NCI-H146 treated with DMSO at 0.1 percent for 48 hours (cell line): ENCODE measurements at regions not wholly inside any gene's neighbourhood (a gene's known extent, or its start where the extent isn't known, plus 50 kb on each side); places are given as distances from the start of the nearest gene placed in this dataset.
"Not testable (repeated sequence)": the region's sequence is repeated elsewhere in the genome, so short reads cannot be mapped to it uniquely, and the experiment has no call there.

Experiments
- DNase-seq: peaks from one replicate; lab custom pipeline; 2025; ENCODE audit not compliant: unreplicated experiment; lab: John Stamatoyannopoulos, UW

DNA sequence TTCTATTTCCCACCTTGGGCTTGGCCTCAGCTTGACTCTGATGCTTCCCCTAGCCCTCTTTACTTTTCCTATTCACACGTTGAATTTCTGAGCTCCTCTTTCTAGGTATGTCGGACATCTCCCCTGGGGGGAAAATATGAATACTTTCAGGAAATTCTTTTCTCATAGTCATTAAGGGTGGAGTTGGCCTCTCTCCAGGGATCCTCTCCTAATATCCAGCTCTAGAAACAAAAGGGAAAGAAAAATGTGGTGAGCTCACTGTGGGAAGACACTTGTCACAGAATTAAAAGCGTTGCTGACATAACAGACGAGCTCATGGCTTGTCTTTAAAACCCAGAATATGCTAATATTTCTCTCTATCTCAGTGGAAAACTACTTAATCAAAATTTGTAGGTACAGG lies 132.7 kb upstream of the MEX3C start:
- no peak for DNase-seq

DNA sequence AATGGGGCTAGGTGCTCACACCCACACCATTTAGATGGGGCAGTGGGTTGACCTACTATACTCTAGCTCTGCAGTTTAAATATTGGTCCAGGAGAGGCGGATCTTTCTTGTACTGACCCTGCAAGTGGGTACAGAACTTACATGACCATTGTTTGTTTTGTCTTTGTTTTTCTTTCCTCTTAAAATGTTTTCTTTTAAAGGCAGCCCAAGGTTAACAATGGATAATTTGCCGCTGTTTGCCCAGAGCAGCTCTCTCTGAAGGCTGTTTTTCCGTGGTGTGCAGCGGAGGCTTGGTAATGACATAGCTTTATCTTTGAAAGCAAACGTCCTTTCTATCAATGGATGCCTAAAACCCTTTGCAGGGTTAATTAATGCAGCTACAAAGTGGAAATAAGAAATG lies 133.3 kb upstream of the MEX3C start:
- DNase-seq, result no peak

DNA sequence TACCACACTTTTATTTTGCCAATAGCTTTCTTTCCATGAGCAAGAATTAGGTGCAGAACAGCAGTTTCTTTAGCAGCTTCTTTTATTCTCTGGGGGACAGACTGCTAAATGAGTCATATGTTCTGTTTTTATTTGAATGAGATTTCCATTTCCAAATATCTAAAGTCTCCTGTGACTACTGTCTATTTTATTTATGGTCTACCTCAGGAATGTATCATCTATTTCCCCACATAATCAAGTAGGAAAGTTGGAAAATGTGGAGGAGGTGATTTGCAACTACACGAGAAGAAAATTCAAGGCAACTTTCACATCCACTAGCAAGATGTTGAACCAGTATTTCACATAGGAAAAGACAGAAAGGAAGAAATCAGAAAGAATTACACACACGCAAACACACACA lies 139.9 kb upstream of the MEX3C start:
- DNase-seq, result no peak

DNA sequence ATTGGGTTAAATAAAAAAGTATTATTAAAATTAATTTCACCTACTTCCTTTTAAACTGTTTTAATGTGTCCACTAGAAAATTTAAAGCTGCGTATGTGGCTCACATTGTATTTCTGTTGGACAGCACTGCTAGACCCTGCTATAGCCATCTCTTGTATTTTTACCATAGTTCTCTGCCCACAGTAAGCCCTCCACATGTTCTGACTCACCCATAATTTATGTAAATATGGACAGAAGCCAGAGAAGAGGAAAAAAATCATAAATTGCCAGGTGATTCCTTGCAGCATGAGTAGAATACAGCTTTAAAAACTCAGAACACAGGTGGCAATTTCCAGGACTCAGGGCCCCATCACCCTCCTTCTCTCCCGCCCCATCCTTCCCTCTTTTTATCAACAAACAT lies 142.4 kb upstream of the MEX3C start:
- DNase-seq, result no peak

DNA sequence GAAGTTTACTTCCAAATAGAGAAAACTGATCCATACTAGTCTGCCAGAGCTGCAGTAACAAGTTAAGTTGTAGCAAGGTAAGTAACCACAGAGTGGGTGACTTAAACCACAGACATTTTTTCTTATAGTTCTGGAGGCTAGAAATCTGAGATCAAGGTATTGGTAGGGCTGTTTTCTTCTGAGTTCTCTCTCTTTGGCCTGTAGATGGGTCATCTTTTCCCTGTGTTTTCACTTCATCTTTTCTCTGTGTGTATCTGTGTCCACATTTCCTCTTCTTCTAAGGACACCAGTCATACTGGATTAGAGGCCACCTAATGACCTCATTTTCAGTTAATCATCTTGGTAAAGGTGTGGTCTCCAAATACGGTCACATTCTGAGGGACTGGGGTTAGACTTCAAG lies 142.9 kb upstream of the MEX3C start:
- no peak for DNase-seq

DNA sequence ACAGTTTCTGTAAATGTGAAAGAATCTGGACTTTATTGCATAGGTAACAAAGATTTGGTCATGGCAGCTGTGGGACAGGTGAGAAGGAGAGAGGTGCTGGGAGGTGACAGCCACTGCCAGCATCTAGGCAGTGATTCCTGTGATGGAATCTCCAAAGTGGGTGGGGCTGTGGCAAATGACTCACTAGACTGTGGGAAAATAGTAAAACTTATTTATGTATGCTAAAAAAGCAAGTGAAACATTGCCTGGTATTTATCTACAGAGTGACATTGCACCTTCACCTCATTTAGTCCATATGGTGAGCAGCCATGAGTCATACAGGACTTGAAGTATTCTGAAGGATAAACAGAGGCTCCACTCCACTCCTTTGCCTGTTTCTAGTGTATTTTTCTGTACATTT lies 145.3 kb upstream of the MEX3C start:
- DNase-seq, result no peak

DNA sequence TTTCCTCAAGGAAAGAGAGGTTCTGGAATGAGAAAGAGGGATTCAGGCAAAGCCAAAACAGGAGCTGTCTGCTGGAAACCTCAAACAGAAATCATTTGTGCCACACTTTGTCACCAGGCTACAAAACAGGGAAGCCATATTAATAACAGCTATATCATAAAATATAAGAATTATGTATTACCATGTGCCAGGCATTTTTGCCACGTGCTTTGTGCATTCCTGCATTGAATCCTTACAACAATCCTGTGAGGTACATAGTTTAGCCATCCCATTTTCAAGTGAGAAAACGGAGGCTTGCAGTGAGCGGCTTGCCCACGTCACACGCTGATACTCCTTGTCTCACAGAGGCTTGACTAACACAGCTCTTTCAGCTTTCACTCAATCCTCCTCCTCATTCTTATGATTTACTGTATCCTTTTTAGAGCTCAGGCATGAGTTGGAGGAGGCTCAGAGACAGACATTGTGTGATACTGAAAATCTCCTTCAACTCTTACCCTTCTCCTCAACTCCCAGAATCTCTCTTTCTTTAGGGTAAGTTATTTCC lies 148.4 kb upstream of the MEX3C start:
- DNase-seq, result no peak

DNA sequence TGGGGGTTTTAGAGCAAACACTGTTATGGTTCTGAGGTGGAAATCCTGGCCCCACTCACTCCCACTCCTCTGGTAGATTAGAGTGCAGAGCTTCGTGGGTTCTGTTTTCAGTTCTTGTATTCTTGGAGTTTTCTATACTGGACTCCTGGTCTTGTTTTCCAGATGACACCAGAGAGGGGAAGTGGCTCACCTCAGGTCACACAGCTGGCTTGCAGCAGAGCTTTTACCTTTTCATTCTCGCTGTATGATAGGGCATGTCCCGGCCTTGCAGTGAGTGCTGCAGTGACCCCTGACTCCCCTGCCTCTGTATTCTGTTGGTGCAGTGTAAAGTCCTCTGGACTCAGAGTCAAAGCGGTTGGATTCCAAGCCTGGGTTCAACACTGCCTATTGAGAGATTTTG lies 148.9 kb upstream of the MEX3C start:
- no peak for DNase-seq

DNA sequence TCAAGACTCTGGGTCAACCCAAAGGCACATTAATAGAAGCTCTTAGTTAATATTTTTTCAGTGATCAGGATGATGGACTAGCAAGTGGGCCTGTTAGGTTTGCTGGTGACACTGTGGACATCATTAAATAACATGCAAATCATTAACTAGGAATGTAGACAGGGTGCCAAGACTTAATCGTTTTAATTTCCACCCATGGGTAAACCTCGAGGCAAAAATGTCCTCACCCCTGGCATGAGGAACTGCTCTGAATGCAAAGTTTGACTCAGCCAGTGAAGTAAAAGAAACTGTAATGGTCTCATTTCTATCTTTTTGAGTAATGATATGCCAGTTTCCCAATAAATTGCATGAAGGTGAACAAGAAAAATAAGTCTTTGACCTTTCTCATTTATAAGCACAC lies 152.6 kb upstream of the MEX3C start:
- DNase-seq, result no peak

DNA sequence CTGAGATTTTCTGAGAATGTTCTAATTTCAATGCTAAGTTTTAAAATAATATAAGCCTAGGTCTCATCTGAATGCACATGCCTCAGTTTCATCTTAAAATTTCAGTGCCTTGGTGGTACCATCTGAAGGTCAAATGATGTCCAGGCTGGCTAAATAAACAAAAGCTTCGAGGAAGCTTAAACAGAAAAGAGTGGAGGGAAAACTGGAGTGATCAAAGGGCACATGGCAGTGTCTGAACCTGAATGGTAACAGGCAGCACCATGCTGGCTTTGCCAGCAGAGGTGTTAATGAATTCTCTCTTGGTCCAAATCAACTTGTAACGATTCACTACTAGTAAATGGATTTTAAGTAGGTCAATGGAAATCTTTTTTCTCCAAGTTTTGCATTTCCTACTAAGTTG lies 158.4 kb upstream of the MEX3C start:
- DNase-seq, result no peak

DNA sequence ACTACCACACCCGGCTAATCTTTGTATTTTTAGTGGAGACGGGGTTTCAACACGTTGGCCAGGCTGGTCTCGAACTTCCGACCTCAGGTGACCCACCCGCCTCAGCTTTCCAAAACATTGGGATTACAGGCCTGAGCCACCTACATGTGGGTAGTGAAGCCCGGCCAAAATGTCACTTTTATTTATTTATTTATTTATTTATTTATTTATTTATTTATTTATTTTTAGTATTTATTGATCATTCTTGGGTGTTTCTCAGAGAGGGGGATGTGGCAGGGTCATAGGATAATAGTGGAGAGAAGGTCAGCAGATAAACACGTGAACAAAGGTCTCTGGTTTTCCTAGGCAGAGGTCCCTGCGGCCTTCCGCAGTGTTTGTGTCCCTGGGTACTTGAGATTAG lies 162.8 kb upstream of the MEX3C start:
- not testable (repeated sequence) for DNase-seq

DNA sequence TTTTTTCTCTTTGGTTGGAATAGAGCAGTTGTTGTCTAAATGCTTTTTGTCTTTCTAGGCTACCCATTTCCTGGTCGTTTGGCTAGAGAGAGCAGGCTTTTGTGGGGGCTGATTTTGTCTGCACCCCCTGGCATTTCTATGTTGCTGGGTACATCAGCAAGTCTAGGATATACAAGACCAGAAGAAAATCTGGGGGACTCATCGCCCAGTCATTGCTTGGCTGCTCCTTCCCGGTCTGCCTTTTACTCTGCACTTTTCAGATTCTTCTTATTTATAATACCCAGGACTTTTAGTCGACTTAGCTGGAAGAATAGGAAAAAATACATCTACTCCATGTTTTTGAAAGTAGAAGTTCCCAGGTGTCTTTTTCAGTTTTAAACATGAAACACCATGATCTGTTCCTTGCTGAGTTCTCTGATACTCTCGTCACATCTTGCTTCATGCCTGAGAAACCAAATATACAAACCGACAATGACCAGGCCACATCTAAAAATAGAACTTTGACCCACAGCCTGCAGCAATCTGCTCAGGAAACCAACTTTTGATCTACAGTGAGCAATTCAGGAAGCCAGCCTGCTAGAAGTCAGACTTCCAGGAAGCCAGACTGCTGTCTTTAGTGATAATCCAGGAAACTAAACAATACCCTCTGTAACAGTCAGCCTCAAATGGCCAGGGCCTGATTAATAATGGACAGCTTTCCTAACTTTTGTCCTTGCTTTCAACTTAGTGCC lies 163.8 kb upstream of the MEX3C start:
- DNase-seq, result no peak

DNA sequence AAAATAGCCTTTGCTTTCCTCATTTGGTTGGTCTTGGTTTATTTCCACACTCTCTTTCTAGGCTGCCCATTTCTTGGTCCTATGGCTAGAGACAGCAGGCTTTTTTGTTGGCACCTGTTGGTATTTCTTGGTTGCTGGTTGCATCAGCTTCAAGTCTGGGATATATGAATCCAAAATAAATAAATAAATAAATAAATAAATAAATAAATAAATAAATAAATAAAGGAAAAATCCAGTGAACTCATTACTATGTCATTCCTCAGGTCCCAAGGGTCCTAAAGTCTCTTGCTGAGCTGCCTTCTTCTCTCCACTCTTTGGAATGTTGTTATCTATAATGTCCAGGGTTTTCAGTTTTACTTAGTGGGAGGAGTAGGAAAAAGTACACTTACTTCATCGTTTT lies 165.9 kb upstream of the MEX3C start:
- DNase-seq, result no peak

DNA sequence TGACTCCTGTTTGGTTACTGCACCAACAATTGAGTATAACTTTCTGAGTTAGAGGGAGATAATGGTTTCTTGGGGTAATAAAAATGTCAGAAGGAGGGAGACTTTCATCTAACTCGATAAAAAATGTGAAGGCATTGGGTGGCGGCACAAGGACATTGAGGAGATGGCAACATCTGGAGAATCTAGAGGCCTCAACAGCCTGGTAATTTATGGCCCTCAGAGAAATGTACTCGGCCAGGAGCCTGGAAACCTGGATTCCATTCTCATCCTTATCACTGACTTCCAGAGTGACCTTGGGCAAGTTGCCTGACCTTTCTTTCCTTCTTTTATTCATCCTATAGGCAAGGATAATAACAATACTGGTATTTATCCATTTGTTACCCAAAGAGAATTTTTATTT lies 173.5 kb upstream of the MEX3C start:
- DNase-seq, result no peak

DNA sequence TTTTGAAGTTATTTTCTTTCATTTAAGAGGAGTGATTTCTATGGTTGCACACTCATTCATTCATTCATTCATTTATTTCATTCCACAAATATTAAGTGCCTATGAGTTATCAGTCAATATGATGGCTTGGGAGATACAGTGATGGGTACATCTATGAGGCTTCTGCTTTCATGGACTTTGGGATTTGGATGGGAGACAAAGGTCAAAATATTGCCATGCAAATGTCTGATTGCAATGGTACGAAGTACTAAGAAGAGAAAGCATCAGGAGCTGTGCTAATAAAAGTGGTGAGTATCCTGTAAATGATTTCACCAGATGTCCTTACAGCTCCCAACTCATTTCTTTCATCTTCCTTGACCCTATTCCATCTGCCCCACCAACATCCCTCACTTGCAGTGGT lies 174.4 kb upstream of the MEX3C start:
- DNase-seq, result no peak

DNA sequence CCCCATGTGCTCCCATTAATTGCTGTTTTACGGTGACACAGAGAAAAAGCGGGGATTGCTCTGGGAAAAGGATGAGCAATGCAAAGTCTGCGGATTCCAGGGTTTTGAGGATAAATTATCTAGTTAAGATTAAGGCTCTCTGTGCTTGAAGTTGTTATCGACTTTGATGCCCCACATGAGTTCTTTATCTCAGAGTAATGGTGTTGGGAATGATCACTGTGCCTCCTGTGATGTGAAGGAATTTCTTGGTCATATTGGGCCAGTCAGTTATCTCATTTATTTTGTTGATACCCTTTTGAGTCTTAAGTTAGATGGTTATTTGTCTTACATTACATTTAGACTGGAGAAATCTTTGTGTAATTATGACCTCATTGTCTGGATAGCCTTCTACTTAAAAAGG lies 184.6 kb upstream of the MEX3C start:
- DNase-seq, result no peak

DNA sequence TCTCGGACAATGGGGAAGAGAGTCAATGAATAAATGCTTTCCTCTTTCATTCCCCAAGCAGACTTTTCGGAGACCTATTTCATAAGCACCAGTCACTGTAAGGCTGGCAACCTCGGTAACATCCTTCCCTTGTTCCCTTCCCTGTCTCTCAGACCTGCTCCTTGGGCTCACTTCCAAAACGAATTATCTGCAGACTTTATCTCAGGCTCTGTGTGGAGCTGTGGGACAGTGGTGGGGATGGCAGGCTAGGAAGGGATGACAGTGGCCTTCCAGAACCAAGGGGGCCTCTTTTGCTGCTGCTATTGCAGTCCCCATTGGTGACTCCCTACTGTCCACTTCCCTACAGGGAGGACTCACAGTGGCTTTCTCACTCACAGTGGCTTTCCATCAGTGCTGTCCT lies 185.6 kb upstream of the MEX3C start:
- no peak for DNase-seq

DNA sequence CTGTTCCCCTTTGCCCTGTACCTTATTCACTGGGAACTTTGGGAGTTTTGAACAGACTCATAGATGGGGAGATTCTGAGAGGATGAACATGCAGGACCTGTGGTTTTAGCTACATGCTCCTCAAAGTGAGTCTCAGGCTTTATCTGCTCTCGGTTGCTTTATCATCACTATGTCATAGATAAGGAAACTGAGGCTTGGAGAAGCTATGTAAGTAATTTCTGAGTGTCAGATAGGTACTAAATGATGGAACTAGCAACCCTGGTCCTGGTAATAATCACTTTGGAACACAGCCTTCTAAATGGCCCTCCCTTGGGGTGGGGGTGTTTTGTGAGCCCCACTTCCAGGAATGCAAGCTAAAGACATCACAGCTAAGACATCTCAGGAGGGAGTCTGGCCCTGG lies 186.2 kb upstream of the MEX3C start:
- no peak for DNase-seq

DNA sequence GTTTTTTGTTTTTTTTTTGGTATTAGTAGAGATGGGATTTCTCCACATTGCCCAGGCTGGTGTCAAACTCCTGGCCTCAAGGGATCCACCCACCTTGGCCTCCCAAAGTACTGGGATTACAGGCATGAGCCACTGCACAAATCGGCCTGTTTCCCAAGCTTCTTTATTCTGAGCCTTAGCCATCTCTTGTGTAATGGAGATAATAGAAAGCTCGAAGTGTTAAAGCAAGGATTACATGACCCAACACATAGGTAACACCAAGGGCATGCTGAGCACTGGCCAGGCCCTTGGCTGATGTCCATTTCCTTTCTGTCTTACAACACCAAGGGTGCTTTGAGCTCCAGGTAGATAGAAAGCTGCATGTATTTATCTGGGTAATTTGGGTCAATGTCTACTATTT lies 187.8 kb upstream of the MEX3C start:
- no peak for DNase-seq

DNA sequence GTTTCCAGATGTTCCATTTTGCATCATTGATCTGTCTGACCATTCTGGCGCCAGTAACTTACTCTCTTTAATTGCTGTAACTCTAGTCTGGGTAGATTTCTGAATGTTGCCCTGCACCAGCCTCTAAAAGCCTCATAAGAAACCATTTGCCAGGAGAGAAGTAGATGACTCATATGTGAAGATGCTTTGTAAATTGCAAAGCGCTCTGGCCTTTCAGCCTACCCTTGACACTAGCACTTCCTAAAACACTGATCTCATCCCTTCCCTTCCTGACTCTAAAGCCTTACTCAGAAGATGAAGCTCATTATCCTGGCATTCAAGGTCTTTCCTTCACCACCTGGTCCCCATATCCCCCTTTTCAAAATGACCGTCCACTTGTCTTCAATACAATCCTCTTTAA lies 193.2 kb upstream of the MEX3C start:
- no peak for DNase-seq

DNA sequence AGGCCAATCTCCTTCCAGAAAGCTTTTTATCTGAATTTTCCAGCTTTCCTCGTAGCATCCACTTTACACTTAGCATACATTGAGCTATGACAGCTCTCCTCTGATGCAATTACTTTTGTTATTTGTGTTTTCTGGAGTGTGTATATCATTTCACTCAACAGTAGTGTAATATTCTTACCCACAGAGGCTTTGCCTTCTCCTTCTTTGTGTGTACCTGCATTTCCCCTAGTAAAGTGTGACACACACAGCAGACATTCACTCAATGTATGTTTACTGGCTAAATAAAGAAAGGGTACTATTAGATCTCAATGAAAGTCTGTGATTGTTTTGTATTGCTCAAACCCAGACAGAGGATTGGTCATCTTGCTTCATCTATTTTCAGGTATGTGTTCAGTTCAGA lies 193.7 kb upstream of the MEX3C start:
- DNase-seq, result no peak

DNA sequence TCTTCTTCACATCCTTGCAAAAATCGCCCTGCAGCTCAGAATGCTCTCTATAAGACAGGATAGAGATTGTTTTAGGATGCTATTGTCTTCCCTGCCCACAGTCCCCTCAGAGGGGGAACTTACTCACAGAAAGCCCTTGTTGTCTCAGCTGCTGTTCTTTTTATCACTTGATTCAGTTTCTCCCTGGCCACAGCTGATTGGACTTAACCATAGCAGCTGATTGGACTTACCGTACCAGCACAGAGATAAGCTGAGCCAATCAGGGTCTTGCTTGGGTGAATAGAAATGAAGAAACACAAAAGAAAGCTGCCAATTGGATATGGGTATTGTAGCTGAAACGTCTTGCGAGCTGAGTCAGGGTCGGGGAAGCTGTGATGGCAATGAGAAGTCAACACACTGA lies 194.2 kb upstream of the MEX3C start:
- DNase-seq, result no peak

DNA sequence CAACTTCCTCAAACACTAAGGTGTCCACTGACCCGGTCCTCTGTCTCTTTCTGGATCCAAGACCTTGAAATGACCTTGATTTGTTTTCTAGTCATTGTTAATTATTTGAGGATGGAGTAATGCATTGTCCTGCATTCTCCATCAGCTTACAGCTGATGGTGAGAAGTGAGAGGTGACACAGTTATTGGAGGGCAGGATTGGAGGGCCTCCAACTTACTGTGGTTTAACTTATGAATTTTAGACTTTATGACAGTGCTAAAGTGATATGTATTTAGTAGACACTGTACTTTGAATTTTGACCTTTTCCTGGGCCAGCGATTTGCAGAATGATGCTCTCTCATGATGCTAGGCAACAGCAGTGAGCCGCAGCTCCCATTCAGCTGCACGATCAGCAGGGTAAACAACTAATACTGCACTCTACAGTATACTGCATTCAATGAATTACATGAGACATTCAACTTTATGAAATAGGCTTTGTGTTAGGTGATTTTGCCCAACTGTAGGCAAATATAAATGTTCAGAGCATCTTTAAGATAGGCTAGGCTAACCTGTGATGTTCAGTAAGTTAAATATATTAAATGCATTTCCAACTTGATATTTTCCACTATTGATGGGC lies 200.0 kb upstream of the MEX3C start:
- DNase-seq, result no peak
